Epidermal melanocyte (primary cell): ENCODE measurements at regions not wholly inside any gene's neighbourhood (a gene's known extent, or its start where the extent isn't known, plus 50 kb on each side); places are given as distances from the start of the nearest gene placed in this dataset.

Experiments
- DNase-seq: peaks from one replicate; pipeline ENCODE4 v3.0.0; 2011; ENCODE audit warnings: low spot score; ENCODE audit not compliant: insufficient read length

DNA sequence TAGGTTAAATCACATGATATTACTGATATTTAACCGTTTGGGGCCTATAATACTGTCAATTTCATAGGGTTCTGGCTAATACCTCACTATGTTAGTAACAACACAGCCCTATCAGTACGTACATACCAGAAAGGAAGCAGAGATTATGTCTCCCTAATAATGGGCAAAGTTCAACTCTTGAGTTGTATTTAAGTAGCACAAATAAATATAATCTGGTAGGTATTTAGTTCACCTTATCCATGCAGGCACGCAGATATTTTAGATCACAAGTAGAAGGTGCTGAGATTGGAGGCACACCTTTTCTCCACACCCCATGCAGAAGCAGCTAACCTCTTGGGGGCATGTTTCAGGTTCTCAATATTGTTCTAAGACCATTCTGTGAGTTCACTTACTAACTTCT is 118.9 kb downstream of the IRS1 start:
- no peak for DNase-seq

DNA sequence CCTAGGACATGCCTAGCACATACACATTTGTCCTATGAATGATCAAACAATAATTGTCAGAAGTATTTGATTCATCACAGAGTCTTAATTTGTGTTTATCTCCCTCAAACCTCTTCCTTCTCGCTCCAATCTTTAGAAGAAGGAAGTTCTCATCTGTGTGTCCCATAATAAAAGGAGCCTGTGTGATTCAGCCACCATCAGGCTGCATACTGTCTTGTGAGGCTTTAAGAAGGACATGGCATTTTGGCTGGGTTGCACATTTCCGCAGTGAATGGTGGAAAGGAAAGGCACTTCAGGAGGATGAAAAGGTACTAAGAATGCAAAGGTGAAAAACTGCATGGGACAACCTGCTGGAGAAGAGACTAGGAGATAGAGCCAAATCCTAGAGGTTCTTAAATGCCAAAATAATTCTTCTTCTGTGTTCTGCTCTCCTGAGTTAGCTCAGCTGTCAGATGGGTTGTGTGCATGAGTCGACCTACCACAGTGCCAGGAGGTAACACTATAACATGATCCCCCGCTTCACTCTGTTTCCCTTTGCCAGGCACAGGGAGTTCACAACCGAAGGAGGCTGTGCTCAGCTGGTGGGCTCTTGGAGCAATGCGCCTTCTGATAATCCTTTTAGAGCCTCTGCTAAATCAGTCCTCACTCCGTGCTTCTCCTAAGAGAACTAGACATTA is 120.1 kb downstream of the IRS1 start:
- no peak for DNase-seq

DNA sequence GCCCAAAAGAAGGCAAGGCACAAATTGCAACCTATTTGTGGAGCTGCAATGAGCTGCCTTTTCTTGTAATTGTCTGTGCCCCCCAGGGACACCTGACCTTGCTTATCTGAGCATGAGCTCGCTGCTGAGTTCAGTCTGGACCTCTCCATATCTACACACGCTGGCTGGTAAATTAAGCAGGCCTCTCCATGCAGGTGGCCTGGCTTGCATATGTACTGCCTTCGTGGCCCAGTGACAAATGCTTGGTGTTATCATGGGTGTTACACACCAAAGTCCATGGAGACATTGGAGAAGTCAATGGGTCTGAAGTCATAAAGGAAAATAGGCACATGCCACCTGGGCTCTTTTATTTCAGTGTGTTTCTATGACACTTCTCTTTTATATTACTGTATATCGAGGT is 121.2 kb downstream of the IRS1 start:
- no peak for DNase-seq

DNA sequence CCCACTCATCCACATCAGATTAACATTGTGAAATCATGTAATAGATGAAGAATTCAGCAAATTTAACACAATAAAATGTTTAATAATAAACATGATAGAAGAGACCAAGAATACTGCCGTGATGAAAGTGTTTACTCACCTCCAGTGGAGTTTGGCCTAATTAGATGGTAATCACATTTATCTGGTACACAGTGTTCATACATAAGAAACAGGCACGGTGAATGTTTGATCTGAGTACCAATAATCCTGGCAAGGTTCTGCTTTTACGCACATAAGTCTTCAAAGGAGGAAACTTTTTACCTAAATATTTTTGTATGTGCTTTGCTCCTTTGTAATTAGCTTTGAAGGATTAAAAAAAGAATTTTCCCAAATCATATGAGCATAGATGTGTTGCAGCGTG is 122.5 kb downstream of the IRS1 start:
- DNase-seq: no peak

DNA sequence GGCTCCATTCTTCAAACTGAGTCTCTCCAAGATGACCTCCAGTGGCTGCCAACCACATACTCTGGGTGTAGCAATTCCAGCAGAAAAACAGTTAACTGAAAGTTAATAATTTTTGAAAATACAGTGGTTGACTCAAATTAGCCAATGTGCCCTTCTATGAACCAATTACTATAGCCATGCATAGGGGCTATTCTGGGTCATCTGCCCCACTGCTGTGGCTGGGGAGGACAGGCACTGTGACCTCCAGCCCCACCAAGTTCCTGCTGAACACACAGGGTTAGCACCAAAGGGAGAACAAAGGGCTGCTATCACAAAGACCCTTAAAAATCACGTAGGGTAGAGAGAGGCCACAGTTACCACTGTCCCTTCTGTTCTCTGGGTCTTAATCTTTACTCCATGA is 123.0 kb downstream of the IRS1 start:
- DNase-seq: no peak

DNA sequence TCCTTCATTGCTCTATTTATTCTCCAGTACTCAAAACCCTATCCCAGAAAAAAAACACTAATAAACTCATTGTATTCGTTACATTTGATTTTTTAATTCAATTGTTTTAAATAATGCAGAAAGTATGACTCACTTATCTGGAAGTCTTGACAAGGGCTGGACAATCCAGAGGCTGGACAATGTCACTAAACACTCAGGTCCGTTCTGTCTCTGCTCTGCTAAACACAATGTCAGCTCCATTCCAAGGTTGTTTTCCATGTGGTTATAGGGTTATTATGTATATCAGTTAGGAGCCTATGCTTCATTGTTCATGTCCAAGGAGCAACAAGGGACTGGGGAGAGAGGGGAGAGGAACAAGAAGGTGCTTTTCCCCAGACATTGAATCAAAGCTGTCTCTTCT is 125.5 kb downstream of the IRS1 start:
- no peak for DNase-seq

DNA sequence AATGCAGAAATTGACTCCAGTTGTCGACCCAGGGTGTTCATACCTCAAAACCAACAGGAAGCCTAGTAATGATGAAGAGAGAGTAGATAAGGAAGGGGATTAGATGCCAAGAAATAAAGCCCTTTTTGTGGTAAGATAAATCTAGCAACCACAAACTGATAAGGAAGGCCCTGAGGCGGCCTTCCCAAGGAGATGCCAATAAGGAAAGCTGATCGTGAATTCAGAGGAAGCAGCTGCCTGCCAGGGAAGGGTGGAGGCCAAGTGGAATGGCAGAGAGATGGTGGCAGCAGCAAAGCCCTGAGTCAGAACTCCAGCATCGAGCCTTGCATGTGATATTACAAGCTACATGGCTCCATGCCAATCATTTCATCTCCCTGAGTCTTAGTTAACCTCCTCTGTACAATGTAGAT is 126.3 kb downstream of the IRS1 start:
- DNase-seq: no peak

DNA sequence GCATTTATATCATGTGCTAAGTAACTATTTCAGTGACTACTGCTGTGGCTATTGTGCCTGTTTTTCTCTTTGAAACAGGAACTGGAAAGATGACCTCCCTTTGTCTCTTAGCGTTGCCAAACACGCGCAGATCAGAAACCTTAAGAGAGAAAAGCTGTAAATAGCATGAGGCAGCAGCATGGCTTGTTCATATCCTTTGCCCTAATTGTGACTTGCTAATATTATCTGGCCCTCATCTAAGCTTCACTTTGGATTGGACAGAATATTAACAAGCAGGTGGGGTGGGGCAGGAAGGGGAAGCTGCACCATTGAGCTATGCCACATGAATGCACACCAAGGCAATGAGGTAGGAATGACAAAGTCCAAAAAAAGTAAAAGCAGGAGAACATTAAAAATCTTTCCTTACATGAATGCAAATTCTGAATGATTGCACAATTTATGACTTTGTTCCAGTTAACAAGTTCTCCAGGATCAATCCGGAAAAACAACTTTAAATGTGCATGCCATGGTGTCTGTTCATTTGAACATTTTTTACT is 128.4 kb downstream of the IRS1 start:
- no peak for DNase-seq

DNA sequence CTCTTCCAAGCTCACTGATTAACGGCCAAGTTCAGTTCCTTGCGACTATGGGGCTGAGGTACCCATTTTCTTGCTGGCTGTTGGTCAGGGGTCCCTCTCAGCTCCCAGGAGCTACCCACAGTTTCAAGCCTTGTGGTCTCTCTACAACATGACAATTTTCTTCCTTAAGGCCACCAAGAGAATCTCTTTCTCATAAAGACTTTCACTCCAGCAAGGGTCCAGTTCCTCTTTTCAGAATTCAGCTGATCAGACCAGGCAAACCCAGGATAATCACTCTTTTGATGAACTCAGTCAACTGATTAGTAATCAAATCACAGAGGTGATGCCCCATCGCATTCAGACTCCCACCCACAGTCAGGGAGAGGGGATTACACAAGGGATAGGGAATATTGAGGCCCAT is 129.7 kb downstream of the IRS1 start:
- no peak for DNase-seq

DNA sequence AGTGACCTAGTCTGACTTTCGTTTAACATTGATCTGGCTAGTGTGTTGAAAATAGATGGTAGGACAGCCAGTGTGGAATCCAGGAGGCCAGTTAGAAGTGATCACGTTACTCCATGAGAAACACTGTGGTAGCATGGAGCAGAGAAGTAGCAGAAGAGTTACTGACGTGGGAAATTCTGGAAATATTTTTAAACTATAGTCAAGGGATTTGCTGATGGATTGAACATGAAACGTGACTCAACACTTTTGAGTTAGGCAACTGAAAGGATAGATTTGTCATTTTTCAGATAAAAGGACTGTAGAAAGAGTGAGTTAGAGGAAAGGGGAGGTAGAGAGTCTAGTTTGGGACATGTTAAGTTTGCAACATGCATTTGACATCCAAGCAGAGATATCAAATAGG is 130.4 kb downstream of the IRS1 start:
- no peak for DNase-seq

DNA sequence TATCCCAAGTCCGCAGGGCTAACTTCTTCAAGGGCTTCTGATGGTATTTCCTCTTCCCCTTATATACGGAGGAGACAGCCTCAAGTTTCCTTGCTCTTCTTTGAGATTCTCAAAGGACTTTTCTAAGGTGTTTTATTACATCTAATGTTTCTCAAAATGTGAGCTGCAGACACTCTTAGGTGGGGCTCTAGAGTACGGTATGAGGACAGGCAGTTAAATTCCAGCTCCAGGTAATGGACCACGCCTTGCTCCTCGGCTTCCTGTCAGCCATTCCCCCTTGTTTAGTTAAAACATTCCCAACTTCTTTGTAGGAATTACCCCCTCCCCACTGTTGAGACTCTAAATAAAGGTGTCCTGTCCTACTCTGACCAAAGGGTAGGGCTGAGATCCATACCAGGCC is 131.9 kb downstream of the IRS1 start:
- no peak for DNase-seq

DNA sequence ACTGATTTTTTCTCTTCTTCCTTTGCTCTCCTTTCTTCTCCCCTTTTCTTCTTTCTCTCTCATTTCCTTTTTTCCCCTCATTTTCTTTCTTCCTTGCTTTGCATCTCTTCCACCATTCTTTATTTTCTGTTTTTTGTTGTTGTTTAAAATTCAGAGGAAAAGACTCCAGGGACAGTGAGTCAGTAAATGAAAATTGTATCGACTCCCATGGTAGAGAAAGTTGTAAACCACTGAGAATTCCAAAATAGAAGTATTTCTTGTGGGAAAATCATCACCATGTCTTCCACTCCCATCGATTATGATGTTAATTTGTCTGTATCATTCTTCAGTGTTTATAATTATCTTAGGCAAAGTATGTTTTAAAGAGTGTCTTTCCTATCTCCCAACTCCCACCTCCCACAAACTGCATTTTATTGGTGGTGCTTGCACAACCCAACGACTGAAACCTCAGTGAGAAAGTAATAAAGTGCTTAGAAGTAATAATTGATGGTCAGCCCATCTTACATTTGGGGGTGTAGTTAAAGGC is 134.3 kb downstream of the IRS1 start:
- no peak for DNase-seq

DNA sequence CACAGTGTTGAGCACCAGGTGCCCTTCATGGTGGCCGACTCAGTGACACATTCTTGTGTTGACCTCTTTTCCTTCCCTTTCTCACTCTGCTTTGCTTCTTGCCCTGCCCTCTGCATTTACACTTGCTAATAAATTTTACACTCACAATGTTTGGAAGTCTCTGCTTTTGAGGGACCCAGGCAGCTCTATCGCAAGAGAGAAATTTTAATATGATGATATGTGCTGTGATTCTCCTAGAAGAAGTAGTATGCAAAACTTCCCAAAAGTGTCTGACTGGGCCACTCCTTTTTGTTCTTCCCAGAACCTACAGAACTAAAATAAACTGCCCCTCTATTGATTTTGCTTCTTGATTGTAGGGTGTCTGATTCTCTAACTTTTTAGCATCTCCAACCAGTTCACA is 135.0 kb downstream of the IRS1 start:
- no peak for DNase-seq

DNA sequence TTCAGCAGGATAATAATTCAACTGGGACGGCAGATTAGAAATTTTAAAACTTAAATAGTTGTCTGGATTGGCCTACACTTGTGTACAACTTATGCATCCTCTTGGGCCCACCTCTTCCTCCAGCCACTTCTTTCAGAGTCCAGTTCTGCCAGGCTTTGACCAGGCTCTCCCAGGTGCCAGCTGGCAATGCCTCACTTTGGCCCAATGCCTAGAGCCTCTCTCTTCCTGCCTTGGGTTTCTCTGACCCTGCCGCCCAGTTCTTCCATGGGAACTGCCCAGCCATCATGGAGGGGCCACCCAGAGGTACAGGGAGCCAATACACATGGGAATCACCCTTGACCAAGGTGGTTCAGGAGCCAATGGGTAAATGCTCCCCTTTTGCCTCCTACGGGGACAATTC is 135.5 kb downstream of the IRS1 start:
- no peak for DNase-seq

DNA sequence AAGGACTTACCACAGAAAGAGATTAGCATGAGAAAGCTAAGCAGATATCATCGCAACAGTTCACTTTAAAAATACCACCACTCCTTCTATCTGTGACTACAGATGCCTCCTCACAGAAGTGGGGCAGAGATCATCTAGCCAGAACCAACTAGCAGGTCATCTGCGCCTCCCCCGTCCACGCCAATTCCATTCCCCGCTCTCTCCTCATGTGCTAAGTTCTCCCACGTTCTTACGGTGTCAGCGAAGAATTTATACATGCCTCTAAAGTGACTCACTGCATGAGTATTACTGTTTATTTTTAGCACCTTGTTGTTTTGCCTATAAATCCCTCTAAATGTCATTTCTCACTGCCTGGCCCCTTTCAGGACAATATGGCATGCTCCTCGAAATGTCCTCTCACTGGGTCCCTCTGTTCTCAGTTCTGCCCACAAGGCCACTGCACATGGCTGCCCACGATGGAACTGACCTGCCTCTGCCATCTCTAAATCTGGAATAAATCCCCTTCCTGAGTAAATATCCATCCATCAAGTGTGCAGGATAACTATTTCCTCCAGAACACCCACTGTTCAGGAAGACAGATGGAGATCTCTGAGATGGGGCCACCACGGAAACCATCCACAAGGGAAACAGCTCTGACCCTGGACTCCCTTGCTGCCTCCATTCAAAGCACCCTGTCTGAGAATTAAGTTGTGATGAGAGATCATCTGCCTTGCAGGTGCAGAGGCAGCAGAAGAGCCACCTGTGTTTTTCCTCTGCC is 137.7 kb downstream of the IRS1 start:
- no peak for DNase-seq

DNA sequence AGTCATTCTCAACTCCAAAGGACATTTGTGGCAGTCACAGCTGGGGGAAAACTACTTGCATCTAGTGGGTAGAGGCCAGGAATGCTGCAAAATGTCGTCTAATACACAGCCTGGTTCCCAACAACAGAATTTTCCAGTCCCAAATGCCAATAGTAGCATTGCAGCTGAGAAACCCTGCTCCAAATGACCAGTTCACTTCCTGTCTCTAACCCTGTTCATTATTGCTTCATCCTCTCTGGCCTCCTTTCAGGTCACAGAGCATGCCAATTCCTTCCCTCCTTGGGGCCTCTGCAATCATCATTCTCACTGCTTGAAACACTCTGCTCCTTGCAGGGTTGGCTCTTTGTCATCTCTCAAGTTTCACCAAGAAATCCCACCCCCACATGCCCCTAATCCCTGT is 139.1 kb downstream of the IRS1 start:
- peak; percentile 23 for DNase-seq

DNA sequence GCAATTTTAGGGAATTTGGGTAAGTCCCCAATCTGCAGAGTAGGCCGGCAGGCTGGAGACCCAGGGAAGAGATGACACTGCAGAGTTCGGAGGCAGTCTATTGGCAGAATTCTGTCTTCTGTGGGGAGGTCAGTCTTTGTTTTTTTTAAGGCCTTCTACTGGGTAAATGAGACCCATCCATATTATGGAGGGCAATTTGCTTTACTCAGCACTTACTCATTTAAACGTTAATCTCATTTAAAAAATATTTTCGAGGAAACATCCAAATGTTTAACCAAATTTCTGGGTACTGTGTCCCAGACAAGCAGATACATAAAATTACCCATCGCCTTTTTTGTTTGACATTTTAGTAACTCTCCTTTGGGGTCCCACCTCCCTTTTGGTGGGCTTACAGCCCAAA is 139.5 kb downstream of the IRS1 start:
- DNase-seq: no peak

DNA sequence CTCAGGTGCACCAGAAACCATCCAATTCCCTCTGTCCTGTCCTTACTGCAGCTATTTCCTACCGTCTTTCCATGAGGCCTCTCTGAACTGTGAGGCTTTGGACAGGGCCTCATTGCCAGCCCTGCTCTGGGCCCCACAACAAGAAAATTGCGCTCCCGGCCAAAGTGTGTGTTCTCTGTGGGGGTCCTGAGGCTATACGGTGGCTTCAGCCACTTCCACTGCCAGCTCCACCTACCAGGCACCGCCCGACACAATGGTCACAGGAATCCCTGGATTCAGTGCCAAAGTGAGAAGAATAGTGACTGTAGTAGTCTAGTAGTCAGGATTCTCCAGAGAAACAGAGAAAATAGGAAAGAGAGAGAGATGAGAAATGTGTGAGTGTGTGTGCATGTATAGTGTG is 140.2 kb downstream of the IRS1 start:
- DNase-seq: no peak

DNA sequence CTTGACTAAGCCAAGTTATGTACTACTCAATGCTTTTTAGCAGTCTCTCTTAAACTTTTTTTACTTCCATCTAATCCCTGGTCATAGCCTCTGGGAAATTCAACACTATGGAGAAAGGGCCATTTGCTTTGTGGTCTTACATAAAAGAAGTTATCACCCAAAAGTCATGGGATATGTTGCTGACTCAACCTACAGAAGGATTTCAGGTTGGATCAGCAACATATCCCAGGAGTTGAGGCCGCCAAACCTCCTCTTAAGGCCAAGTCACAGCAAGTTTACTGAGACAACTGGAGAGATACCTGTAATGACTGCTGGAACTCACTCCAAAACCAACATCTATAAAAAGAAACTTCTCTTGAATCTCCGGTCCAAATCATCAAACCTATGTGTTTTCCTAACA is 141.1 kb downstream of the IRS1 start:
- DNase-seq: no peak

DNA sequence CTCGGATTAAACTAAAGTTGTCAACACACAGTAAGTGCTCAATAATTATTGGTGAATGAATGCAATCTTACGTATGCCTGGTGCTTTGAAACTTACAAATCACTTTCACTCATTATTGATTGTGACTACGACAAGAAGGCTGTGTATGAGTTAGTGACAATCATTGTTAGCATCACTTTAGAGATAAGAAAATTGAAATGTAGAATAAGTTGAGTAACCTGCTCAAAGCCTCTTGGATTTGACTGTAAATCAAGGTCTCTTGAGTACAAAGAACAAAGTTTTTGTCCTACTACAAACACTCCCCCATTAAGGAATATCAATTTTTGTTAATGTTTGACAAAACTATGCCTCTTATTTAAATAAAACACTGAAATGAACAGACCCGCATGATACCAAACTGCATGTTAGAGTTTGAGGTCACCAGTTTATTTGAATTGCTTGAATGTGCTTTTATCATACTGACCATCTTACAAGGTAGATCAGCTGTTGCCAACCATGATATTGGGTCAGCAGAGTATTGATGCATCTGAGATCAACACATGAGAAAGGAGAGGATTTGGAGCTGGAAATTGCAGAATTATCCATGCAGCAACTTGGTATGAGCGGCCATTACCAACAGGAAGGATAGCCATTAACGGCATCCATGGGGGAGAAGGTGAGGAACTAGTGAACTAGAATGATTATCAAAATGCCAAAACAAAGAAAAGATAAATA is 142.1 kb downstream of the IRS1 start:
- no peak for DNase-seq

DNA sequence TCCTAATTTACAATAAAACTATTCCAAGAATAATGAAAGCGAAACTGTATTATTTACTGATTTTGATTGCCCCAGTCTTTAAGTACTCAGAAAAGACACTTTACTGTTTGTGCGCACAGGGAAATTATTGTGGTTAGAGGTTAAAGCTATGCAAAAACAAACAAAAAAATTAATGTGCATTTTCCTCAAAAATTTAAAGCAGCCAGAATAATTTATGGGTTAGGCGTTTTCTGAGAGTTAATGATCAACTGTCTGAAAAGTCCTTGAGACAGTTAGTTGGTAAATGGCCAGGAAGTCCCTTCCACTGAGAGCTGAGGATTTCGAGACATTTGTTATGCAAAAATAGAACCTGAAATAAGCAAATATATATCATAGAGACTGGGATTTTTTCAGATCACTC is 143.3 kb downstream of the IRS1 start:
- peak; percentile 43 for DNase-seq

DNA sequence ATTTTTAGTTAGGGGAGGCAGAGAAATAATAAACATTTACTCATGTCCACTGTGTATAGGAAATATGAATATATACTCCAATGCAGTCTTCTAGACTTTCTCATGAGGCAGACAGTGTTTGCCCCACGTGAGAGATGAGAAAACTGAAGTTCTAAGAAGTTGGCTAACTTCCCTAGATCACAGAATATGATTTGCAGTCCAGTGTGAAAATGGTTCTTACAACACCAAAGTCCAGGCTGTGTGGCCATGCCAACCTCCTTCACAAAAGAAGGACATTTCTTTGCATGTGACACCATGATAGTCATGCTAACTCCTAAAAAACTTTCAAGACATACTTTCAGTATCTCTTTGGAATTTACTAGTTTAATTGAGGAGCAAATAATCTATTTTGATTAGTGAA is 143.7 kb downstream of the IRS1 start:
- DNase-seq: no peak
